Choroid plexus epithelial cell (primary cell): ENCODE measurements at regions not wholly inside any gene's neighbourhood (a gene's known extent, or its start where the extent isn't known, plus 50 kb on each side); places are given as distances from the start of the nearest gene placed in this dataset.

ENCODE experiments used
- DNase-seq: peaks from one replicate; pipeline ENCODE4 v3.0.0-alpha.2; 2010; ENCODE audit warnings: low read depth
- H3K4me3 ChIP-seq: 2 replicates; pipeline ENCODE4 v1.5.1; 2011; ENCODE audit warnings: low read depth, mild to moderate bottlenecking, control low read depth, low read length, moderate library complexity
- CTCF ChIP-seq: conservative IDR thresholded peaks from 2 replicates; pipeline ENCODE4 v1.5.1; 2011; ENCODE audit warnings: low read depth, mild to moderate bottlenecking, control low read depth, inconsistent platforms, low read length, moderate library complexity

GRCh38 chrX:68913249-68913547, 84.4 kb downstream of the EFNB1 start:
- DNase-seq = no peak
- H3K4me3 ChIP-seq = no peak overlapping the region
- TF ChIP-seq CTCF = no peak

GRCh38 chrX:68912113-68912512, 83.3 kb downstream of the EFNB1 start:
- no peak for TF ChIP-seq CTCF
- no peak overlapping the region for H3K4me3 ChIP-seq
- DNase-seq = peak; percentile 53

- no peak for TF ChIP-seq CTCF
- no peak overlapping the region for H3K4me3 ChIP-seq
- DNase-seq = no peak
These were observed 82.1 kb downstream of the EFNB1 start for GRCh38 chrX:68910731-68911428.

GRCh38 chrX:68909945-68910344, 81.1 kb downstream of the EFNB1 start:
- TF ChIP-seq CTCF = no peak
- H3K4me3 ChIP-seq = no peak overlapping the region
- DNase-seq = no peak

- H3K4me3 ChIP-seq = no peak overlapping the region
- TF ChIP-seq CTCF = no peak
- DNase-seq = no peak
These were observed 79.2 kb downstream of the EFNB1 start for GRCh38 chrX:68908071-68908470.

GRCh38 chrX:68902706-68903504, 74.1 kb downstream of the EFNB1 start:
- no peak for TF ChIP-seq CTCF
- H3K4me3 ChIP-seq = no peak overlapping the region
- DNase-seq = no peak

GRCh38 chrX:68901519-68901918, 72.7 kb downstream of the EFNB1 start:
- DNase-seq = no peak
- no peak for TF ChIP-seq CTCF
- H3K4me3 ChIP-seq = no peak overlapping the region
